HG03565 (cell line): ENCODE measurements at regions not wholly inside any gene's neighbourhood (a gene's known extent, or its start where the extent isn't known, plus 50 kb on each side); places are given as distances from the start of the nearest gene placed in this dataset.

Experiments
- ATAC-seq: cut with Tn5 transposase; IDR thresholded peaks from one replicate; pipeline ENCODE4 v1.9.1; 2021; ENCODE audit warnings: mild to moderate bottlenecking, moderate library complexity; ENCODE audit not compliant: unreplicated experiment

DNA sequence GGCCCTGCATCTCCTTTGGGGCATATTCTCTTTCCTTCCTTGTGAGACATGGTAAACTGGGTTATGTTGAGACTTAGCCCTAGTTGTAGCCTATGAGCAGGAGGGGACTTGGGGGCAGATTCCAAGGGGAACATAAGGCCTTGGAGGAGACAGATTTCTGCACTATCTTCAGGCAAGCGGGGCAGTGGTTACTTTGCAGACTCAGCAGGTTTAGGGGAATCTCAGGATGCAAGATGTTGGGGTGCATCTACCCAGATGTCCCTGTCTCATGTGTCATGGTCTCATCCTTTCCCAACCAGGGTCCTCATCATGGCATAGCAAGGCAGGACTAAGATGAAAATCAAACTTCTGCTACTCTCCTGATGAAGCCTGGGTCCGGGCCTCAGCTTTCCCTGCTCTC, 58.6 kb upstream of the PTPRT start:
- no peak for ATAC-seq

DNA sequence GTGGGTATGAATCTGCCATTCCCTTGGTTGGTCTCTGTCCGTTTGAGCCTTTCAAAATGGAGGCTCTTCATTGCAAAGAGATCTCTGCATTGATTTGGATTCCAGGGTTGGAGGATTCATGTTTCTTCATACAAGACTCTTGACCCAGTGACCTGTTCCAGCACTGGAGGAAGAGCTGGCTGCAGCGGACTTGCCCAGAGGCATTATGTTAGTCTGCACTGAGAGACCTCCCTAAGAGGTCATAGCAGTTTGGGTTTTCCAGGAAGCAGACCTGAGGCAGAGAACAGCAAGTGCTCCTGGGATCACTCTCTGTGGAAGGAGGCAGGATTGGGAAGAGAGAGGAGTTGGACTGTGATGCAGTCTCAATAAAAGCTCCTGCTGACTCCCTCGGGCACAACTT, 57.7 kb upstream of the PTPRT start:
- no peak for ATAC-seq

DNA sequence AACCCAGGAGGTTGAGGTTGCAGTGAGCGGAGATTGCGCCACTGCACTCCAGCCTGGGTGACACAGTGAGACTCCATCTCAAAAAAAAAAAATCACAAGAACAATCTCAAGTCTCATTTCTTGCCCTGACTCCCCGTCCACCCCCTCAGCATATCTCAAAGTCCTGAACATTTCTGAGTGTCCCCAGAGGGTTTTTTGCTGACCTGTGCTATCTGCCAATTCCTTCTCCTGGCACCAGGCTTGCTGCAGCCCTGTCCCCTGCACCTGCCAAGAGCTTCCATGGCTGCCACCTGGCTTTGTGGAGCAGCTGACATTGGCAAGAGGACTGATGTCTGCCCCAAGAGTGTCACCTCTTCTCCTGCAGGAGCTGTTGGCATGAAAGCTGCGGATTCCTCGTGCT, 54.9 kb upstream of the PTPRT start:
- ATAC-seq, result no peak

DNA sequence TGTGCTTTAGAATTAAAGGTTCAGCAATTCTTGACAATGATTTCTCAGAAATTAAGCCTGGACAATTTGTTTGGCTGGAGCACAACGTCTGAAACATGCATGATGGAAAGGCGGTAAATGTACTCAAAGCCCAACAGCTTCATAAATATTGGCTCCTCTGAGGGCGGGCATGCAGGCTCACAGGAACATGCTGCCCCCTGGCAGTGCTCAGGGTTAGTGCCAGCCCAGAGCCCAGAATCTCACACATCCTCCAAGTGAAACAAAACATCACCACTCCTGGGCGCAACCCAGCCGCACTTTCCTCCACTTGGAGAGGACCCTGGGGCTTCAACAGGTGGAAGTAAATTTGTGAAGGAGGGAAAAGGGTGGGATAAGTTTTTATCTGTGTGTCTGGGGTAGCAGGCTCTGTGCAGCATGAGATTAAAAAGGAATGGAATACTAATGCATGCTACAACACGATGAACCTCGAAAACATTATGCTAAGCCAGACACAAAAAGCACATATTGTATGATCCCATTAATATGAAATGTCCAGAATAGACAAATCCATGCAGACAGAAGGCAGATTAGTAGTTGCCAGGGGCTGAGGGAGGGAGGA, 54.1 kb upstream of the PTPRT start:
- ATAC-seq, result no peak

DNA sequence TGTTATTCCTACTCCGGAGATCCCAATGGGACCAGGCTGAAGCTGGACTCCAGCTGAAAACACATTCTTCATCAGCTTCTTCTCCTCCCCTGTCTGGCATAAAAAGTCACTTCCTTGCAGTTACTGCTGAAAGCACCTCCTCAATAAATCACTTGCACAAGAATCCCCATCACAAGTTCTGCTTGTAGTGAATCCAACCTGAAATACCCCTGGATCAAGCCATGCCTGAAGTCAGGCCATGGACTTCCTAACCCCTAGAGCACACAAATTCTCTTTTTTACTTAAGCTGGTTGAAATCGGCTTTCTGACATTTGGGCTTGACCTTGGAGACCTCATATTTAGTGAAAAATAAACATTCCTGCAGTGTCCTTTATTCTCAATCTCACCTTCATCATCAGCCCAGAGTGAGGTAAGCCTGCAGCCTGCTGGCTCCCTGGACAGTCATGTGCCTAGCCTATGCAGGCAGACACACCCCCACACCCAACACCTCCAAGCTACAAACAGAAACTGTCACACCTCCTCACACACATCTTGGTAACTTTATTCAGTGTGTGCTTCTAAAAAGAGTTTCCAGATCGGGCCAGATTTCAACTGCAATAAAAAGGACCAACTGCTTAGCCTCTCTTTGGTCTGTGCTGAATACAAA, 51.5 kb upstream of the PTPRT start:
- no peak for ATAC-seq
